Cardiac muscle cell (in vitro differentiated cells and primary cell): ENCODE measurements at regions not wholly inside any gene's neighbourhood (a gene's known extent, or its start where the extent isn't known, plus 50 kb on each side); places are given as distances from the start of the nearest gene placed in this dataset.

Experiments
- DNase-seq, 2 donors: peaks; one replicate each; pipeline versions ENCODE4 v3.0.0 to v3.0.0-alpha.2; 2010 to 2017; ENCODE audit warnings: low read depth in 1 of 2, low spot score in 1 of 2
- H3K27ac ChIP-seq: fragments of 200-600 bp; sonication (generic); 2 replicates; pipeline ENCODE4 v1.5.1; 2016
- H3K27me3 ChIP-seq: fragments of 200-600 bp; sonication (generic); 2 replicates; pipeline ENCODE4 v1.6.0; 2016; ENCODE audit warnings: control low read depth
- H3K36me3 ChIP-seq: fragments of 200-600 bp; sonication (generic); 2 replicates; pipeline ENCODE4 v1.5.1; 2016; ENCODE audit warnings: control low read depth
- H3K4me1 ChIP-seq: fragments of 200-600 bp; sonication (generic); 2 replicates; pipeline ENCODE4 v1.8.1; 2017; ENCODE audit warnings: low read depth, mild to moderate bottlenecking, mixed run types
- H3K4me3 ChIP-seq: fragments of 200-600 bp; sonication (generic); 2 replicates; pipeline ENCODE4 v1.5.1; 2016; ENCODE audit warnings: mild to moderate bottlenecking
- H3K9me3 ChIP-seq: fragments of 200-600 bp; sonication (generic); 2 replicates; pipeline ENCODE4 v1.5.1; 2017; ENCODE audit warnings: low read depth, mild to moderate bottlenecking, control low read depth
- TF ChIP-seq, protein P1 (sequence below): IDR thresholded peaks from 2 replicates; pipeline ENCODE4 v1.5.1; 2012; ENCODE audit warnings: low read depth, mild to moderate bottlenecking, low read length

DNA sequence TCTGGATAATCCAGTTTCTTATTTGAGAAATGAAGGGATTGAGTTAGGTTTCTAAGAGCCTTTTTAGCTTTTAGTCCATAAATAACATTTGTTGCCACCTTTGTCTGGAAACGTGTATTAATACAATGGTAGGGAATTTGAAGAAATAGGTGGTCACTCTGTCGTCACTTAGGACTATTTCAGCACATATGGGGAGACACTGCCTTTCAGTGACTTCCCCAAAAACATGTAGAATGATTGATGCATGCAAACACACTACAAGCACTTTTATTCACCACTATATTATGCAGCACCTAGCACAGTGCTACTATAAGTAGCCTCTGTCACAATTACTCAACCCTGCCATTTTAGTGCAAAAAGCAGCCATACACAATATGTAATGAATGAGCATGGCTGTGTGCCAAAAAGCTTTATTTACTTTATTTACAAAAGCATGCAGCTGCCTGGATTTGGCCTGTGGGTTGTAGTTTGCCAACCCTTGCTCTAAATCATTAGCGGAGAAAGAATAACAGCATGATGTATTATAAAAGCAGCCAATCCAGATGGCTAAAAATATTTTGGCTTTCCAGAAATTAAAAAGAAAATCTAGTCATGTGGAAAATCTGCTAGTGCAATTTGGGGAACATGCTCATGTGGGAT, 154.2 kb upstream of the HMHB1 start:
- Histone ChIP-seq H3K4me3 (no peak overlapping the region), H3K9me3 (no peaks in the 10 kb centered on the region), H3K36me3 (no peaks in the 10 kb centered on the region), H3K4me1 (no peaks in the 10 kb centered on the region), H3K27ac (no peak overlapping the region), H3K27me3 (peaks cover 22% of the 10 kb centered on the region)
- no peak for DNase-seq
- TF ChIP-seq, protein P1, sequence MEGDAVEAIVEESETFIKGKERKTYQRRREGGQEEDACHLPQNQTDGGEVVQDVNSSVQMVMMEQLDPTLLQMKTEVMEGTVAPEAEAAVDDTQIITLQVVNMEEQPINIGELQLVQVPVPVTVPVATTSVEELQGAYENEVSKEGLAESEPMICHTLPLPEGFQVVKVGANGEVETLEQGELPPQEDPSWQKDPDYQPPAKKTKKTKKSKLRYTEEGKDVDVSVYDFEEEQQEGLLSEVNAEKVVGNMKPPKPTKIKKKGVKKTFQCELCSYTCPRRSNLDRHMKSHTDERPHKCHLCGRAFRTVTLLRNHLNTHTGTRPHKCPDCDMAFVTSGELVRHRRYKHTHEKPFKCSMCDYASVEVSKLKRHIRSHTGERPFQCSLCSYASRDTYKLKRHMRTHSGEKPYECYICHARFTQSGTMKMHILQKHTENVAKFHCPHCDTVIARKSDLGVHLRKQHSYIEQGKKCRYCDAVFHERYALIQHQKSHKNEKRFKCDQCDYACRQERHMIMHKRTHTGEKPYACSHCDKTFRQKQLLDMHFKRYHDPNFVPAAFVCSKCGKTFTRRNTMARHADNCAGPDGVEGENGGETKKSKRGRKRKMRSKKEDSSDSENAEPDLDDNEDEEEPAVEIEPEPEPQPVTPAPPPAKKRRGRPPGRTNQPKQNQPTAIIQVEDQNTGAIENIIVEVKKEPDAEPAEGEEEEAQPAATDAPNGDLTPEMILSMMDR, result no peak

- no peaks in the 10 kb centered on the region for H3K4me1 ChIP-seq
- TF ChIP-seq, protein P1, result no peak
- H3K4me3 ChIP-seq, result no peak overlapping the region
- H3K9me3 ChIP-seq, result no peaks in the 10 kb centered on the region
- no peak for DNase-seq
- no peak overlapping the region for H3K27ac ChIP-seq
- no peaks in the 10 kb centered on the region for H3K36me3 ChIP-seq
- H3K27me3 ChIP-seq, result peaks cover 50% of the 10 kb centered on the region
These were observed 158.1 kb upstream of the HMHB1 start for GRCh38 chr5:143653766-143654282.

- Histone ChIP-seq H3K9me3 (no peaks in the 10 kb centered on the region), H3K4me1 (no peaks in the 10 kb centered on the region), H3K36me3 (no peaks in the 10 kb centered on the region), H3K4me3 (no peak overlapping the region), H3K27ac (no peak overlapping the region), H3K27me3 (peaks cover 55% of the 10 kb centered on the region)
- TF ChIP-seq, protein P1, result no peak
- DNase-seq, result no peak
These were observed 158.7 kb upstream of the HMHB1 start for GRCh38 chr5:143653256-143653655.

GRCh38 chr5:143652108-143652700, 159.8 kb upstream of the HMHB1 start:
- TF ChIP-seq, protein P1, result no peak
- Histone ChIP-seq H3K36me3 (no peaks in the 10 kb centered on the region), H3K4me3 (no peak overlapping the region), H3K27ac (no peak overlapping the region), H3K4me1 (no peaks in the 10 kb centered on the region), H3K9me3 (no peaks in the 10 kb centered on the region), H3K27me3 (peaks cover 54% of the 10 kb centered on the region)
- DNase-seq, result peak in 1 of 2 donors; percentile 17

DNA sequence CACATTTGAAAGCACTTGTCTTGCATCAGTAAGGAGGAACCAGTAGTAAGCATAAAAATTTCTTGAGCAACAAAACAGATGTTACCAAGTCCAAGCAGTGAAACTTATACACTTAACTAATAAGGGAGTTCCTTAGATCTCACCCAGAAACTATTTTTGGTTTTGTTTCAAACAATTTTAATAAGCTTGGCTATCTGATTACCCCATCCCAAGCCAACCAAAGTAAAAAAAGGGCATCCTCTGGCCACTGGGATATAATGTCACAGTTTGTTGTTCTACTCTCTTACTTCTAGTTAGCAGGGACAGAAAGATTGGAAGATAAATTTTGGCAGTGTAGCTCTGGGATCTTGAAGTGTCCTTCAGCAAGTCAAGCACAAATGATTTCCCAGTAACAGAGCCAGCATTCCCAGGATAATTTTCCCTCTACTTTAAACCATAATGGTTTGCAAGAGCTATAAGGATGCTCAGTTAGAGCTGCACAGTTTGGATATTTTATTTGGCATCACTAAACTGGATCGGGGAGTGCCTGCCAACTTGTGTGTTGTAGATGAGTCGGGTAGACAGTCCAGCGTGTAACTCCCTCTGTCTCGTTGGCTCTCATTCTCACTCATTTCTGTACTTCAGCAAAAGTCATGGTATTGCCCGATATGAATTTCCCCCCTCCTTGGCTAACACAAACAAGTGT, 161.9 kb upstream of the HMHB1 start:
- no peak for DNase-seq
- H3K9me3 ChIP-seq, result no peaks in the 10 kb centered on the region
- H3K4me1 ChIP-seq, result no peaks in the 10 kb centered on the region
- TF ChIP-seq, protein P1, result no peak
- peaks cover 71% of the 10 kb centered on the region for H3K27me3 ChIP-seq
- H3K27ac ChIP-seq, result no peak overlapping the region
- no peak overlapping the region for H3K4me3 ChIP-seq
- H3K36me3 ChIP-seq, result no peaks in the 10 kb centered on the region
